ENCODE measurements at regions not wholly inside any gene's neighbourhood (a gene's known extent, or its start where the extent isn't known, plus 50 kb on each side); places are given as distances from the start of the nearest gene placed in this dataset.

- Histone ChIP-seq H3K27ac (ENCODE audit: low read depth, low read length) (no peak overlapping the region), H3K36me3 (ENCODE audit: insufficient read depth, low read length) (no peaks in the 10 kb centered on the region), H3K4me1 (ENCODE audit: insufficient read depth, low read length) (no peaks in the 10 kb centered on the region), H3K4me3 (ENCODE audit: low read length) (no peak overlapping the region), H3K27me3 (ENCODE audit: insufficient read depth, low read length, poor library complexity, severe bottlenecking) (no peaks in the 10 kb centered on the region), H3K9me3 (ENCODE audit: low read length) (no peaks in the 10 kb centered on the region)
- Mint-ChIP-seq H3K27me3 (peaks cover 0 to 11% of the 10 kb centered on the region in 2 donors), H3K4me3 (no peak overlapping the region), H3K27ac (no peak overlapping the region), H3K36me3 (no peaks in the 10 kb centered on the region), H3K9me3 (no peaks in the 10 kb centered on the region), H3K4me1 (no peaks in the 10 kb centered on the region)
- ChIA-PET CTCF (no interaction called here), POLR2A (no interaction called here)
- no peak for DNase-seq
These were observed 208.9 kb downstream of the PAH start for GRCh38 chr12:102708108-102708507.

DNA sequence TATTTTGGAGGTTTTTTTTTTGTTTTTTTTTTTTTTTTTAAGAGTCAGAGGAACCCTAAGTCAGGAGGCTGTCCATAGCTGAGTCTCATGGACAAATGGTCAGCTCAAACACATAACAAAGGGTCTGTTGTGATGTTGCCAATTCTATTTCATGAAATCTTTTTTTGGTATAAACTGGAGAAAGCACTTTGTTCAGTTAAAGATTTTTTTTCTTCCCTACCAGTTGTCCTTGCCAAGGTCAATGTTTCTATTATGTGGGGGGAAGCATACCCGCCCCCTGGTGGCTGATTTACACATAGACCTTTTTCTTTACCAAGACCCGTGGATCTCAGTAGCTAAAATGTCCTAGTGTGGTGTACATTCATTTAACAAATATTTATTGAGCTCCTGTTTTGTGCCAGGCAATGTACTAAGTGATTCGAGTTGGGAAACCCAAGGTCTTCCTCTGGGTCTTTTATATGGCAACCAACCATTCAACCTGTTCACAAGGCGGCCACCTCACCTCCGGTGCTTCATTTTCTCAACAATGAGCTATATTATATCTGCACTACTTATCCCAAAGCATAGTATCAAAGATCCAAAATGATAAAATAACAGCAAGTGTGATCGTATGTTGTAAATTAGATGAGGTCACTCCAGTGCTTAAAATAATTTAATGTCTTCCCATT is 214.5 kb downstream of the PAH start:
- peak in 1 of 5 donors; percentile 0 for DNase-seq
- Histone ChIP-seq H3K4me3 (ENCODE audit: low read length) (no peak overlapping the region), H3K9me3 (ENCODE audit: low read length) (no peaks in the 10 kb centered on the region), H3K4me1 (ENCODE audit: insufficient read depth, low read length) (no peaks in the 10 kb centered on the region), H3K27me3 (ENCODE audit: insufficient read depth, low read length, poor library complexity, severe bottlenecking) (no peaks in the 10 kb centered on the region), H3K36me3 (ENCODE audit: insufficient read depth, low read length) (no peaks in the 10 kb centered on the region), H3K27ac (ENCODE audit: low read depth, low read length) (no peak overlapping the region)
- Mint-ChIP-seq H3K4me3 (no peak overlapping the region), H3K27ac (no peak overlapping the region), H3K4me1 (no peaks in the 10 kb centered on the region), H3K27me3 (peaks cover 3% of the 10 kb centered on the region in 2 donors), H3K9me3 (no peaks in the 10 kb centered on the region), H3K36me3 (no peaks in the 10 kb centered on the region)
- CTCF ChIA-PET: no interaction called here
- POLR2A ChIA-PET: no interaction called here

GRCh38 chr12:102696045-102696444 is 215.7 kb upstream of the IGF1 start:
- Histone ChIP-seq H3K27ac (ENCODE audit: low read depth, low read length) (no peak overlapping the region), H3K4me1 (ENCODE audit: insufficient read depth, low read length) (no peaks in the 10 kb centered on the region), H3K4me3 (ENCODE audit: low read length) (no peak overlapping the region), H3K9me3 (ENCODE audit: low read length) (no peaks in the 10 kb centered on the region), H3K36me3 (ENCODE audit: insufficient read depth, low read length) (no peaks in the 10 kb centered on the region), H3K27me3 (ENCODE audit: insufficient read depth, low read length, poor library complexity, severe bottlenecking) (no peaks in the 10 kb centered on the region)
- CTCF ChIA-PET: no interaction called here
- Mint-ChIP-seq H3K4me3 (no peak overlapping the region), H3K4me1 (no peaks in the 10 kb centered on the region), H3K27me3 (peaks cover 3 to 7% of the 10 kb centered on the region in 2 donors), H3K36me3 (peaks cover 0 to 3% (median 0%) of the 10 kb centered on the region in 3 donors), H3K27ac (no peak overlapping the region), H3K9me3 (peaks cover 2 to 10% (median 3%) of the 10 kb centered on the region in 5 donors)
- POLR2A ChIA-PET: no interaction called here
- DNase-seq: no peak

DNA sequence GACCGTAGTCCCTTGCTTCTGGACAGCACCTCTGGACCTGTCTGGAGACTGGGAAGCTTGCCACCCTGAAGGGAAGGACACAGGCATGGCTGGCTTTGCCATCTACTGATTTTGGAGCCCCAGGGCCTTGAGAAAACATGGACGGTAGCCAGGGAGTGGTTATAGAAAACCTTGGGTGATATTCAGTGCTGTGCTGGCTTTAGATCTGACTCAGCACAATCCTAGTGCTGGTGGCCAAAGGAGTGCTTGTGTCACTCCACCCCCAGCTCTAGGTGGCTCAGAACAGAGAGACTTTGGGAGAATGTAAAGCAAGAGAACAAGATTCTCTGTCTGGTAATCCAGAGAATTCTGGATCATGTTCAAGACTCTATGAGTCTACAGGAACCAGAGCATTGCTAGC is 214.5 kb upstream of the IGF1 start:
- Mint-ChIP-seq H3K4me3 (no peak overlapping the region), H3K27me3 (peaks cover 3 to 7% of the 10 kb centered on the region in 2 donors), H3K9me3 (peaks cover 2 to 10% (median 3%) of the 10 kb centered on the region in 5 donors), H3K27ac (no peak overlapping the region), H3K4me1 (no peaks in the 10 kb centered on the region), H3K36me3 (peaks cover 0 to 3% (median 0%) of the 10 kb centered on the region in 3 donors)
- H3K27ac ChIP-seq (ENCODE audit: low read depth, low read length): no peak overlapping the region
- H3K4me3 ChIP-seq (ENCODE audit: low read length): no peak overlapping the region
- DNase-seq: no peak
- no peaks in the 10 kb centered on the region for H3K4me1 ChIP-seq (ENCODE audit: insufficient read depth, low read length)
- H3K36me3 ChIP-seq (ENCODE audit: insufficient read depth, low read length): no peaks in the 10 kb centered on the region
- no peaks in the 10 kb centered on the region for H3K9me3 ChIP-seq (ENCODE audit: low read length)
- ChIA-PET POLR2A (no interaction called here), CTCF (no interaction called here)
- H3K27me3 ChIP-seq (ENCODE audit: insufficient read depth, low read length, poor library complexity, severe bottlenecking): no peaks in the 10 kb centered on the region

GRCh38 chr12:102691773-102692555 is 211.6 kb upstream of the IGF1 start:
- Histone ChIP-seq H3K27me3 (ENCODE audit: insufficient read depth, low read length, poor library complexity, severe bottlenecking) (no peaks in the 10 kb centered on the region), H3K4me3 (ENCODE audit: low read length) (no peak overlapping the region), H3K36me3 (ENCODE audit: insufficient read depth, low read length) (no peaks in the 10 kb centered on the region), H3K27ac (ENCODE audit: low read depth, low read length) (no peak overlapping the region), H3K9me3 (ENCODE audit: low read length) (no peaks in the 10 kb centered on the region), H3K4me1 (ENCODE audit: insufficient read depth, low read length) (no peaks in the 10 kb centered on the region)
- Mint-ChIP-seq H3K27me3 (peaks cover 2 to 7% of the 10 kb centered on the region in 2 donors), H3K9me3 (peaks cover 2 to 10% (median 3%) of the 10 kb centered on the region in 5 donors), H3K4me1 (no peaks in the 10 kb centered on the region), H3K36me3 (peaks cover 0 to 3% (median 0%) of the 10 kb centered on the region in 3 donors), H3K4me3 (no peak overlapping the region), H3K27ac (no peak overlapping the region)
- ChIA-PET CTCF (no interaction called here), POLR2A (no interaction called here)
- no peak for DNase-seq

- Histone ChIP-seq H3K27ac (ENCODE audit: low read depth, low read length) (no peak overlapping the region), H3K27me3 (ENCODE audit: insufficient read depth, low read length, poor library complexity, severe bottlenecking) (no peaks in the 10 kb centered on the region), H3K36me3 (ENCODE audit: insufficient read depth, low read length) (no peaks in the 10 kb centered on the region), H3K4me3 (ENCODE audit: low read length) (no peak overlapping the region), H3K9me3 (ENCODE audit: low read length) (no peaks in the 10 kb centered on the region), H3K4me1 (ENCODE audit: insufficient read depth, low read length) (no peaks in the 10 kb centered on the region)
- Mint-ChIP-seq H3K27me3 (peaks cover 0 to 2% of the 10 kb centered on the region in 2 donors), H3K9me3 (peaks cover 0 to 6% (median 0%) of the 10 kb centered on the region in 5 donors), H3K36me3 (peaks cover 0 to 3% (median 0%) of the 10 kb centered on the region in 3 donors), H3K4me3 (no peak overlapping the region), H3K4me1 (no peaks in the 10 kb centered on the region), H3K27ac (no peak overlapping the region)
- ChIA-PET POLR2A (no interaction called here), CTCF (no interaction called here)
- no peak for DNase-seq
These were observed 209.9 kb upstream of the IGF1 start for GRCh38 chr12:102690253-102690652.

- H3K4me3 Mint-ChIP-seq: no peak overlapping the region
- H3K4me1 ChIP-seq (ENCODE audit: insufficient read depth, low read length): no peaks in the 10 kb centered on the region
- no peak overlapping the region for H3K4me3 ChIP-seq (ENCODE audit: low read length)
- ChIA-PET POLR2A (no interaction called here), CTCF (no interaction called here)
- H3K36me3 Mint-ChIP-seq: peaks cover 0 to 3% (median 0%) of the 10 kb centered on the region in 3 donors
- H3K4me1 Mint-ChIP-seq: no peaks in the 10 kb centered on the region
- H3K27ac ChIP-seq (ENCODE audit: low read depth, low read length): no peak overlapping the region
- no peaks in the 10 kb centered on the region for H3K27me3 ChIP-seq (ENCODE audit: insufficient read depth, low read length, poor library complexity, severe bottlenecking)
- no peaks in the 10 kb centered on the region for H3K36me3 ChIP-seq (ENCODE audit: insufficient read depth, low read length)
- DNase-seq: no peak
- no peaks in the 10 kb centered on the region for H3K9me3 ChIP-seq (ENCODE audit: low read length)
- no peak overlapping the region for H3K27ac Mint-ChIP-seq
- peaks cover 0 to 6% (median 0%) of the 10 kb centered on the region in 5 donors for H3K9me3 Mint-ChIP-seq
- H3K27me3 Mint-ChIP-seq: peaks cover 0 to 2% of the 10 kb centered on the region in 2 donors
These were observed 209.3 kb upstream of the IGF1 start for GRCh38 chr12:102689701-102690100.

GRCh38 chr12:102687523-102687922 is 207.2 kb upstream of the IGF1 start:
- Histone ChIP-seq H3K27ac (ENCODE audit: low read depth, low read length) (no peak overlapping the region), H3K36me3 (ENCODE audit: insufficient read depth, low read length) (no peaks in the 10 kb centered on the region), H3K27me3 (ENCODE audit: insufficient read depth, low read length, poor library complexity, severe bottlenecking) (no peaks in the 10 kb centered on the region), H3K4me1 (ENCODE audit: insufficient read depth, low read length) (no peaks in the 10 kb centered on the region), H3K9me3 (ENCODE audit: low read length) (no peaks in the 10 kb centered on the region), H3K4me3 (ENCODE audit: low read length) (no peak overlapping the region)
- no peaks in the 10 kb centered on the region for H3K36me3 Mint-ChIP-seq
- POLR2A ChIA-PET: no interaction called here
- no peak for DNase-seq
- no peak overlapping the region for H3K27ac Mint-ChIP-seq
- H3K4me3 Mint-ChIP-seq: no peak overlapping the region
- peaks cover 0 to 4% (median 0%) of the 10 kb centered on the region in 5 donors for H3K9me3 Mint-ChIP-seq
- CTCF ChIA-PET: no interaction called here
- peaks cover 4 to 5% of the 10 kb centered on the region in 2 donors for H3K27me3 Mint-ChIP-seq
- H3K4me1 Mint-ChIP-seq: no peaks in the 10 kb centered on the region

Data from CD8-positive, alpha-beta memory T cell (primary cell).